Parathyroid adenoma (tissue), 2 donors: ENCODE measurements at regions not wholly inside any gene's neighbourhood (a gene's known extent, or its start where the extent isn't known, plus 50 kb on each side); places are given as distances from the start of the nearest gene placed in this dataset.
"Not testable (repeated sequence)": the region's sequence is repeated elsewhere in the genome, so short reads cannot be mapped to it uniquely, and the experiment has no call there.

Experiments used
- H2AFZ ChIP-seq: fragments of 300-600 bp; sonication (generic); one replicate; pipeline ENCODE4 v1.7.0; 2017; ENCODE audit warnings: antibody characterized with exemption, mild to moderate bottlenecking
- H3K27ac ChIP-seq: fragments of 300-600 bp; sonication (generic); one replicate; pipeline ENCODE4 v1.7.0; 2017
- H3K27me3 ChIP-seq: fragments of 300-600 bp; sonication (generic); one replicate; pipeline ENCODE4 v1.7.0; 2017; ENCODE audit warnings: low read length; ENCODE audit not compliant: control insufficient read depth, insufficient read depth
- H3K36me3 ChIP-seq: fragments of 300-600 bp; sonication (generic); one replicate; pipeline ENCODE4 v1.7.0; 2017; ENCODE audit warnings: low read length; ENCODE audit not compliant: control insufficient read depth, insufficient read depth
- H3K4me1 ChIP-seq: fragments of 300-600 bp; sonication (generic); one replicate; pipeline ENCODE4 v1.7.0; 2017; ENCODE audit warnings: control low read depth
- H3K4me2 ChIP-seq: fragments of 300-600 bp; sonication (generic); one replicate; pipeline ENCODE4 v1.7.0; 2017; ENCODE audit warnings: low read length
- H3K4me3 ChIP-seq: fragments of 300-600 bp; sonication (generic); one replicate; pipeline ENCODE4 v1.7.0; 2017; ENCODE audit warnings: low read depth, low read length
- H3K79me2 ChIP-seq: fragments of 300-600 bp; sonication (generic); one replicate; pipeline ENCODE4 v1.7.0; 2017; ENCODE audit warnings: control low read depth
- H3K9ac ChIP-seq: fragments of 300-600 bp; sonication (generic); one replicate; pipeline ENCODE4 v1.7.0; 2017; ENCODE audit warnings: mild to moderate bottlenecking
- H3K9me3 ChIP-seq: fragments of 300-600 bp; sonication (generic); one replicate; pipeline ENCODE4 v1.7.0; 2017; ENCODE audit warnings: low read length; ENCODE audit not compliant: control insufficient read depth
- TF ChIP-seq, protein P1 (sequence below): fragments of 300-600 bp; sonication (generic); IDR thresholded peaks from one replicate; pipeline ENCODE4 v1.7.0; 2017; ENCODE audit warnings: antibody characterized with exemption, mild to moderate bottlenecking
- donor health status: primary hyperparathyroidism.

GRCh38 chr15:93748710-93749109 lies 482.7 kb upstream of the MCTP2 start:
- Histone ChIP-seq H3K4me2 (no peak overlapping the region), H3K27me3 (no peaks in the 10 kb centered on the region), H3K9ac (no peak overlapping the region), H3K79me2 (no peaks in the 10 kb centered on the region), H3K4me3 (no peak overlapping the region), H2AFZ (no peak overlapping the region), H3K36me3 (no peaks in the 10 kb centered on the region), H3K4me1 (no peaks in the 10 kb centered on the region), H3K9me3 (no peaks in the 10 kb centered on the region), H3K27ac (no peak overlapping the region)
- TF ChIP-seq, protein P1, sequence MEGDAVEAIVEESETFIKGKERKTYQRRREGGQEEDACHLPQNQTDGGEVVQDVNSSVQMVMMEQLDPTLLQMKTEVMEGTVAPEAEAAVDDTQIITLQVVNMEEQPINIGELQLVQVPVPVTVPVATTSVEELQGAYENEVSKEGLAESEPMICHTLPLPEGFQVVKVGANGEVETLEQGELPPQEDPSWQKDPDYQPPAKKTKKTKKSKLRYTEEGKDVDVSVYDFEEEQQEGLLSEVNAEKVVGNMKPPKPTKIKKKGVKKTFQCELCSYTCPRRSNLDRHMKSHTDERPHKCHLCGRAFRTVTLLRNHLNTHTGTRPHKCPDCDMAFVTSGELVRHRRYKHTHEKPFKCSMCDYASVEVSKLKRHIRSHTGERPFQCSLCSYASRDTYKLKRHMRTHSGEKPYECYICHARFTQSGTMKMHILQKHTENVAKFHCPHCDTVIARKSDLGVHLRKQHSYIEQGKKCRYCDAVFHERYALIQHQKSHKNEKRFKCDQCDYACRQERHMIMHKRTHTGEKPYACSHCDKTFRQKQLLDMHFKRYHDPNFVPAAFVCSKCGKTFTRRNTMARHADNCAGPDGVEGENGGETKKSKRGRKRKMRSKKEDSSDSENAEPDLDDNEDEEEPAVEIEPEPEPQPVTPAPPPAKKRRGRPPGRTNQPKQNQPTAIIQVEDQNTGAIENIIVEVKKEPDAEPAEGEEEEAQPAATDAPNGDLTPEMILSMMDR: no peak

DNA sequence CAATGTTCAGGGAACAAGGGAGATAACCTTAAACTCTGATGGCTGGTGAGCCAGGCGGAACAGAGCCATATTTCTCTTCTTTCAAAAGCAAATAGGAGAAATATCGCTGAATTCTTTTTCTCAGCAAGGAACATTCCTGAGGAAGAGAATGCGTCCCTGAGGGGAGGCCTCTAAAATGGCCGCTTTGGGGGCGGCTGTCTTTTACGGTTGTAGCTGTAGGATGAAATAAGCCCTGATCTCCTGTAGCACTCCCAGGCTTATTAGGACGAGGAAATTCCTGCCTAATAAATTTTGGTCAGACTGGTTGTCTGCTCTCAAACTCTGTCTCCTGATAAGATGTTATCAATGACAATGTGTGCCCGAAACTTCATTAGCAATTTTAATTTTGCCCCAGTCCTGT lies 496.4 kb upstream of the MCTP2 start:
- not testable (repeated sequence) for H3K4me2 ChIP-seq, H3K9ac ChIP-seq, H2AFZ ChIP-seq, H3K27me3 ChIP-seq, H3K36me3 ChIP-seq, H3K9me3 ChIP-seq, H3K79me2 ChIP-seq, H3K4me1 ChIP-seq, H3K4me3 ChIP-seq, H3K27ac ChIP-seq

GRCh38 chr15:93730724-93731123 lies 500.6 kb upstream of the MCTP2 start:
- TF ChIP-seq, protein P1: no peak
- no peak overlapping the region for H2AFZ ChIP-seq

DNA sequence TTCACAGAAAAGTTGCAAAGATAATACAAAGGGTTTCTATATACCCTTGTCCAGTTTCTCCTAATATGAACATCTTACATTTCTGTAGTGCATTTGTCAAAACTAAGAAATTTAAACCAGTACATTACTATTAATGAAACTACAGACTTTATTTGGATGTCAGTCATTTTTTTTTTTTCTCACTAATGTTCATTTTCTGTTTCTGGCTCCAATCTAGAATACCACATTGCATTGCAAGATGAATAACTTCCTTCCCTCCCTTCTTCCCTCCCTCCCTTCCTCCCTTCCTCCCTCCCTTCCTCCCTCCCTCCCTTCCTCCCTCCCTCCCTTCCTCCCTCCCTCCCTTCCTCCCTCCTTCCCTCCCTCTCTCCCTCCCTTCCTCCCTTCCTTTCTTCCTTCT lies 509.2 kb upstream of the MCTP2 start:
- no peaks in the 10 kb centered on the region for H3K4me1 ChIP-seq
- TF ChIP-seq, protein P1: no peak
- no peaks in the 10 kb centered on the region for H3K9me3 ChIP-seq
- H3K9ac ChIP-seq: no peak overlapping the region
- no peaks in the 10 kb centered on the region for H3K27me3 ChIP-seq
- no peak overlapping the region for H3K4me2 ChIP-seq
- no peaks in the 10 kb centered on the region for H3K36me3 ChIP-seq
- H3K27ac ChIP-seq: no peak overlapping the region
- no peak overlapping the region for H2AFZ ChIP-seq
- no peaks in the 10 kb centered on the region for H3K79me2 ChIP-seq
- H3K4me3 ChIP-seq: no peak overlapping the region

More at GRCh38 chr15:93730724-93731123, 500.6 kb upstream of the MCTP2 start:
- Histone ChIP-seq H3K9me3 (no peaks in the 10 kb centered on the region), H3K4me3 (no peak overlapping the region), H3K36me3 (no peaks in the 10 kb centered on the region), H3K4me2 (no peak overlapping the region), H3K9ac (no peak overlapping the region), H3K27me3 (no peaks in the 10 kb centered on the region), H3K4me1 (no peaks in the 10 kb centered on the region), H3K27ac (no peak overlapping the region), H3K79me2 (no peaks in the 10 kb centered on the region)

GRCh38 chr15:93720607-93721006 lies 510.8 kb upstream of the MCTP2 start:
- no peaks in the 10 kb centered on the region for H3K79me2 ChIP-seq
- TF ChIP-seq, protein P1: no peak
- H3K4me3 ChIP-seq: no peak overlapping the region
- no peaks in the 10 kb centered on the region for H3K9me3 ChIP-seq
- H3K4me1 ChIP-seq: no peaks in the 10 kb centered on the region
- no peak overlapping the region for H3K27ac ChIP-seq
- H3K27me3 ChIP-seq: no peaks in the 10 kb centered on the region
- no peak overlapping the region for H2AFZ ChIP-seq
- no peak overlapping the region for H3K9ac ChIP-seq
- H3K4me2 ChIP-seq: no peak overlapping the region
- H3K36me3 ChIP-seq: no peaks in the 10 kb centered on the region
